OCI-LY7 (cell line): ENCODE measurements at regions not wholly inside any gene's neighbourhood (a gene's known extent, or its start where the extent isn't known, plus 50 kb on each side); places are given as distances from the start of the nearest gene placed in this dataset.

Experiments
- CTCF ChIP-seq: fragments of 200-600 bp; sonication (generic); conservative IDR thresholded peaks from 2 replicates; pipeline ENCODE4 v1.5.1; 2014; ENCODE audit warnings: mild to moderate bottlenecking, antibody characterized with exemption, low read length, moderate library complexity, mixed read lengths
- EZH2phosphoT487 ChIP-seq: fragments of 200-600 bp; sonication (generic); IDR thresholded peaks from 2 replicates; pipeline ENCODE4 v1.6.1; 2018; ENCODE audit warnings: low read depth, borderline replicate concordance, mild to moderate bottlenecking, mixed run types, antibody characterized with exemption, low read length, moderate library complexity, mixed read lengths

- no peak for TF ChIP-seq CTCF
- no peak for TF ChIP-seq EZH2phosphoT487
These were observed 898.8 kb upstream of the NEGR1 start for GRCh38 chr1:73181190-73181540.
